ENCODE measurements at regions not wholly inside any gene's neighbourhood (a gene's known extent, or its start where the extent isn't known, plus 50 kb on each side); places are given as distances from the start of the nearest gene placed in this dataset.
"Not testable (repeated sequence)": the region's sequence is repeated elsewhere in the genome, so short reads cannot be mapped to it uniquely, and the experiment has no call there.

GRCh38 chr13:78540058-78540457 lies 63.3 kb downstream of the POU4F1 start:
- no peak for DNase-seq (ENCODE audit: extremely low read depth, low read depth)

DNA sequence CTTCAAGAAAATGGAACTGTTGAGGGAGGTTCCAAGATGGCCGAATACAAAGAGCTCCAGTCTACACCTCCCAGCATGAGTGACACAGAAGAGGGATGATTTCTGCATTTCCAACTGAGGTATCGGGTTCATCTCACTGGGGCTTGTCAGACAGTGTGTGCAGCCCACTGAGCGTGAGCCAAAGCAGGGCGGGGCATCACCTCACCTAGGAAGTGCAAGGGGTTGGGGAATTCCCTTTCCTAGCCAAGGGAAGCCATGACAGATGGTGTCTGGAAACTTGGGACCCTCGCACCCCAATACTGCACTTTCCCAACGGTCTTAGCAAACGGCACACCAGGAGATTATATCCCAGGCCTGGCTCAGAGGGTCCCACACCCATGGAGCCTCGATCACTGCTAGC lies 77.3 kb downstream of the POU4F1 start:
- DNase-seq (ENCODE audit: extremely low read depth, low read depth): not testable (repeated sequence)

DNA sequence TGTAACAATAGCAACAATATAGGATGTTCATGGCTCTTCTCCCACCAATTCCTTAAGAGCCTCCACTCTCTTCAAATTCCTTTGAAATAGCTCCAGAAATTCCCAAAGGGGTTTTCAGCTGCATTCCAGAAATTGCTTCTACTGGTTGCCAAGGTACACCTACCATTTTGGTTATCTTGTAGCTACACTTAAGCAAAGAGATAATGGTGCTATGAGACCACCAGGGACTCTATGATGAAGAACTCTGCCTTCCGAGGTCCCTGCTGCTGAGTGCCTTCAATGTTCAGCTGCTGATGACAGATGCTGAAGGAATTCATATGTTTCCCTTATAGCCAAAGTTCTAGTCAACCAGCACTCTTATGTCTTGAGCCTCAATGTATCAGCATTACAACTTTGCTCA lies 78.4 kb downstream of the POU4F1 start:
- DNase-seq (ENCODE audit: extremely low read depth, low read depth): no peak

DNA sequence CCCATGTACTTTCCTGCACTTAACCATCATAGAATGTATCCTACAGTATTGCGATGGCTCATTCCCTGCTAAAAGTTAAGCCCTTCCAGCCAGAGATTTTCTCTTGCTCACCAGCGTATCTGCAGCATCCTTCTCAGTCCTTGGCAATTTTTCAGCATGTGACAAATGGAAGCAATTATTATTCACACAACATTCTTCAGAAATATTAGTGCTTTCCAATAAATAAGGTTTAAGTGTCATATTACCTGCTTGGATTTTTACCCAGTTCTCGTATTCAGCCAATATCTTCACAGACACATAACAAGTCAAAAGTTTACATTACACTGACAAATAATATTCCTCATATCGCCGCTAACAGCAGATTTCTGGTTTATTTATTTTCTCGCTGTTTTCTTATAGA lies 82.3 kb downstream of the POU4F1 start:
- no peak for DNase-seq (ENCODE audit: extremely low read depth, low read depth)

DNA sequence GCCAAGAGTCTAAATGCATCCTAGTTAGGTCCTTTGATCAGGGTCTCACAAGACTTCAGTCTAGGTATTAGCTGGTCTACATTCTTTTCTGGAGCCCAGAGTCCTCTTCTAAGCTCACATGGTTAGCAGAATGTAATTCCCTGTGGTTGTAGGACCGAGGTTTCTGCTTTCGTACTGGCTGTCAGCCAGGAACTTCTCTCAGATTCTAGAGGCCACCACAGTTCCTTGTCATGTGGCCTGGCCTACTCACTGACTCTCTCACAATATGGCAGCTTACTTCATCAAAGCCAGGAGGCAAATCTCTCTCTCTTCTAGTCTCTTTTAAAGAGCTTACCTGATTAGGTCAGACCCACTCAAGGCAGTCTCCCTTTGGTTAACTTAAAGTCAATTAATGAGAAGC lies 82.9 kb downstream of the POU4F1 start:
- DNase-seq (ENCODE audit: extremely low read depth, low read depth): no peak

- DNase-seq (ENCODE audit: extremely low read depth, low read depth): not testable (repeated sequence)
Measured at GRCh38 chr13:78518482-78518881, 84.9 kb downstream of the POU4F1 start.

DNA sequence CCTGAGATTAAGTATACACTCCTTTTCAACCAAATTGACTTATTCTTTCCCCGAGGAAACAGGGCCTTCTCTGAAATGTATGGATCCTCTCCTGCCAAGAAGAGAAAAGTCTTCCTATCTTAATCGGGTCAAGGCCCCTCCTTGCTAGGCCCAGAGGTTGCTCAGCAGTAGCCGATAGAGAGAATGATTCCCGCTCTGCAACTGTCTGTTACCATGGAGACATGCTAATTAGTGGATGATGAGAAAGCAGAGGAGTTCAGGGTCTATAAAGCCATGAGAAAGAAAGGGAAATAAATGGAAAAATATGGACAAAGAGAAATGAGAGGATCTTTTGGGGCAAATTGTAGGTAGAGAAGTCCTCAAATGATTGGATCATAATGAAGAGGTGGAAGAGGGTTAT lies 103.5 kb downstream of the POU4F1 start:
- DNase-seq (ENCODE audit: extremely low read depth, low read depth): no peak

- DNase-seq (ENCODE audit: extremely low read depth, low read depth): no peak
Measured at GRCh38 chr13:78497702-78498355, 105.5 kb downstream of the POU4F1 start.

DNA sequence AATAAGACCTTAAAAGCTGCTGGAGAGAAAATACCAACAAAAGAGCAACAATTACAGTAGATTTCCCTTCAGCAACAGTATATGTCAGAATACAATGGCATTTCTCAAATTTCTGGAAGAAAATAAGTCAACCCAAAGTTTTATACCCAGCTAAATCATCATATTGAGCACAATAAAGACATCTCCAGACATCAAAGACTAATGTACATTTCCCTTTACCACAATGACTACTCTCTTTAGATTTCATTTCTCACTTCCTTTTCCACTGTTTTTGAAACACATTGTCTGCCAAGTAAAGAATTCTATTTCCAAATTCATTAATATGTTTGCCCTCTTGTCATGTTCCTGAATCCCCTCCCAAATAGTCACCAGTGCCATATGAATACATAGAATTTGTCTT lies 111.4 kb downstream of the POU4F1 start:
- no peak for DNase-seq (ENCODE audit: extremely low read depth, low read depth)

GRCh38 chr13:78490225-78490624 lies 113.1 kb downstream of the POU4F1 start:
- not testable (repeated sequence) for DNase-seq (ENCODE audit: extremely low read depth, low read depth)

DNA sequence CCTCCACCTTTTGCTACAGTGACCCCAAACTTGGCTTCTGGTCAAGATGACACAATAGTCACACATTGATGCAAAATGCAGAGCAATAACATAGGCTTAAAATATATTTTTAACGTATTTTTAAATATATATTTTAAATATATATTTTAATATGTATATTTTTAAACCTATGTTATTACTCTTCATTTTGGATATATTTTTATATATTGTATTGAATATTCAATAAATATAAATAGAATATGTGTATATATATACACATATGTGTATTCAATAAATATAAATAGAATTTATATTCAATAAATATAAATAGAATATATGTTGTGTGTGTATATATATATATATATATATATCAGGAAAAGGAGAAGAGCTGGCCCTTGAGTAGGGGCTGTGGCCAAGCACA lies 115.6 kb downstream of the POU4F1 start:
- no peak for DNase-seq (ENCODE audit: extremely low read depth, low read depth)

DNA sequence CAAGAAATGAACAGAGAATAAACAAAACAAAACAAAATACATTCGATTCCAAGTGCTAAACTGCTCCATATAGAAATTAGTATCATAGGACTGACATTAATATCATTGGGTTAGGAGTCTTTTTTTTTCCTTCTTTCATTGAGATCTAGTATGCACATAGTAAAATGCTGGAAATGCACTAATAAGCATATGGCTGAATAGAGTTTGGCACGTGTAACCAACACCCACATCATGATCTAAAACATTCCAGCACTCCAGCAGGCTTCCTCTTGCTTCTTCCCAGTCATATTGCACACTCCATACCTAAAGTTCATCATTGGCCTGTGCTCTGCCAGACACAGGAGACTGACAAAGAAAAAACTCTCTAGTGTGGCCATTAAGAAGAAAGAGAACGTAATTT lies 117.5 kb downstream of the POU4F1 start:
- no peak for DNase-seq (ENCODE audit: extremely low read depth, low read depth)

DNA sequence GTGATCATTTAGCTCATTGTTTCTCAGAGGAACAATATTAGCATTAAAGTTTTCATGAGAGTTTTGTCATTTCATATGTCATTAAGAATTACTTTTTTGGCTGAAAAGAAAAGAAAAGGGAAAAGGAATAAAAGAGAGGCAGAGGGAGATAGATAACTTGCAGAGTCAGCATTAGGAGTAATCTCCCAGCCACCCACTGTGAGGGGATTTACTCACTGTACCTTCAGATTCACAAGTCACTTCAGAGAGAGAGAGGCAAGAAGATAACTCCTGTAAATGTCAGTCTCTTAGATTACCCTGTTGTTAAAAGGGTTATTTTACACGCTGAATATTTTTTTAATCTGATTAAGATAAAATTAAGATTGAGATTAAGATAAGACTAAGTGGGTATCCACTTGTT lies 125.2 kb downstream of the POU4F1 start:
- no peak for DNase-seq (ENCODE audit: extremely low read depth, low read depth)

GRCh38 chr13:78476910-78477309 lies 126.4 kb downstream of the POU4F1 start:
- no peak for DNase-seq (ENCODE audit: extremely low read depth, low read depth)

DNA sequence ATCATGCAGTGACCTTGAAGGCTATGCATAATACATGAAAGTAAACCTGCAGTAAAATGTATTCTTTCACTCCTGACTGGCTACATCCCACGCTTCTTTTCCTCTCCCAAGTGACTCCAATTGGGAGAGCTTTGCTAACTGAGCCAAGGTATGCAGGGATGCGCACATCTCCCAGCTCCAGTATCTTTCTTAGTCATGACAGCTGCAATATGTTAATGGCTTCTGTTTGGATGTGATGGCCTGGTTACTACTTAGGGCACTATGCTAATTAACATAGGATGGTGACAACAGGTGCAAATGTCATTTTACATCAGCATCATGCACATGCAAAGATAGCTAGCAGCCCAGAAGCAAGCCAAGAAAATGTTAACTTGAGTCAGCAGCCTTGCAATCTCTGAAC lies 134.7 kb downstream of the POU4F1 start:
- no peak for DNase-seq (ENCODE audit: extremely low read depth, low read depth)

- DNase-seq (ENCODE audit: extremely low read depth, low read depth): no peak
Measured at GRCh38 chr13:78465250-78465649, 138.1 kb downstream of the POU4F1 start.

DNA sequence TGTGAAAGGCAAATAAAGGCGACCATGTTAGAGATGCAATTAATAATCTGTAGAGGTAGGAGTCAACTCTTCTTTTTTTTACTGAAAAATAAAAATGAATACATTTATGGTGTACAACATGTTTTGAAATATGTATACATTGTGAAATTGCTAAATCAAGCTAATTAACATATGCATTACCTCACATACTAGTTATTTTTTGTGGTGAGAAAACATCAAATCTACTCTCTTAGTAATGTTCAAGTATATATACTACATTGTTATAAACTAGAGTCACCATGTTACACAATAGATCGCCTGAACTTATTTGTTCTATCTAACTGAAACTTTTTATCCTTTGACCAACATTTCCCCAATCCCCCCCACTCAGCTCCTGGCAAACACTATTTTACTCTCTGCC lies 143.2 kb downstream of the POU4F1 start:
- no peak for DNase-seq (ENCODE audit: extremely low read depth, low read depth)

- DNase-seq (ENCODE audit: extremely low read depth, low read depth): no peak
Measured at GRCh38 chr13:78443839-78444238, 159.5 kb downstream of the POU4F1 start.

GRCh38 chr13:78437781-78438180 lies 165.6 kb downstream of the POU4F1 start:
- no peak for DNase-seq (ENCODE audit: extremely low read depth, low read depth)

DNA sequence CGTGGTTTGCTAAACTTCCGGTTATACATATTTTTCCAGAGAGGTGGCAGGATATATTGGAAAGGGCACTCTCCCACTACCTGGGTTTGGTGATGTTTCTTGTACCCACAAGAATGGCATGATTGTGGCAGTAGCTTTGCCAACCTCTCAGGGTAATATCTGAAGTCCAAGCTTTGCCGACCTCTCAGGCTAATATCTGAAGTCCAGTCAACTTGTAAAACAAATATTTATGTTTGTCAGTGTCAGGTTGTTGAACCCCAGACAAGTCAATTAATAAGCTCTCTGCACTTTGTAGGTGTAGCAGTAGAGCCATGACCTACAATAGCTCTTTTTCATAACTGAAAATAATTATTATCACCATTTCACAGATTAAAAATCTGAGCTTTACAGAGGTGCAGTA lies 167.0 kb downstream of the POU4F1 start:
- DNase-seq (ENCODE audit: extremely low read depth, low read depth): no peak

GRCh38 chr13:78431328-78431727 lies 172.0 kb downstream of the POU4F1 start:
- DNase-seq (ENCODE audit: extremely low read depth, low read depth): no peak

DNA sequence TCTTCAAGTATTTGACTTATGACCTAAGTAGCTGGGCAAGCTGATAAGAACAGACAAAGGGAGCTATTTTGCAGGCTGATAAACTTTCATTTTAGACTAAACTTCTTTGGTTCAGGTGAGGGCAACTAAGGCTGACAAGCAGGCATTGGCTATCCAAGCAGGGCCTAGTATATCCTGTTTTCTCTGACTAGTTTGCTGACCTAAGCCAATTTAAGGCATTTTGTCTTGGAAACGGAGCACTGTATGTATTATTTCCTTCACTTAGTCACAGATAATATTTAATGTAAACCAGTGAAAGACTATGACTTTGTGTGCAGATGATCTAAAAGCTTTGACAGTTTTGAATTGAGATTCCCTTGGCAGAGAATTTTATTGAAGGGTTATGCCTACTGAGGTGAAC lies 172.5 kb downstream of the POU4F1 start:
- no peak for DNase-seq (ENCODE audit: extremely low read depth, low read depth)

GRCh38 chr13:78430166-78430791 lies 173.1 kb downstream of the POU4F1 start:
- DNase-seq (ENCODE audit: extremely low read depth, low read depth): no peak

All from NCI-H460 (cell line).